Muscle of leg (tissue), 3 donors: ENCODE measurements at regions not wholly inside any gene's neighbourhood (a gene's known extent, or its start where the extent isn't known, plus 50 kb on each side); places are given as distances from the start of the nearest gene placed in this dataset.

Experiments used
- DNase-seq: peaks from one replicate; pipeline ENCODE4 v3.0.0; 2013
- H3K27ac ChIP-seq: one replicate; pipeline ENCODE4 v1.5.1; 2013; ENCODE audit warnings: mild to moderate bottlenecking, low read length, control low read depth
- H3K27me3 ChIP-seq: one replicate; pipeline ENCODE4 v1.6.1; 2013; ENCODE audit warnings: low read length; ENCODE audit not compliant: control insufficient read depth, insufficient read depth
- H3K36me3 ChIP-seq: one replicate; pipeline ENCODE4 v1.6.1; 2013; ENCODE audit warnings: low read length; ENCODE audit not compliant: control insufficient read depth, insufficient read depth
- H3K4me1 ChIP-seq: one replicate; pipeline ENCODE4 v1.6.1; 2013; ENCODE audit warnings: low read length; ENCODE audit not compliant: control insufficient read depth, insufficient read depth
- H3K4me3 ChIP-seq: one replicate; pipeline ENCODE4 v1.5.1; 2013; ENCODE audit warnings: low read length, control low read depth
- H3K9me3 ChIP-seq: replicated peaks from 2 replicates; pipeline ENCODE4 v1.6.1; 2013; ENCODE audit warnings: low read depth, low read length; ENCODE audit not compliant: control insufficient read depth
- WGBS: methylation state at CpG from one replicate; pipeline ENCODE4 v1.1.5; 2013; ENCODE audit warnings: missing lambda C conversion rate; ENCODE audit not compliant: insufficient coverage; 5-methylcytosine and 5-hydroxymethylcytosine counted together

DNA sequence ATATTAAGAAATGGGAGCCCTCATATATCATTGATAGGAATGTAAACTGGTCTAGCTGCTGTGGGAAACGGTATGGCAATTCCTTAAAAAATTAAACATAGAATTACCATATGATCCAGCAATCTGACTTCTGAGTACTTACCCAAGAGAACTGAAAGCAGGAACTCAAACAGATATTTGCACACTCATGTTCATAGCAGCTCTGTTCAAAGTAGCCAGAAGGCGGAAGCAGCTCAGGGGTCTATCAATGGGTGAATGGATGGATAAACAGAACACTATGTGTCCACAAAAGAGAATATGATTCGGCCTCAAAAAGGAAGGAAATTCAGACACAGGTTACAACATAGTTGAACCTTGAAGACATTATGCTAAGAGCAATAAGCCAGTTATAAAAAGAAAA is 135.7 kb upstream of the NDUFV2 start:
- Histone ChIP-seq H3K36me3 (no peaks in the 10 kb centered on the region), H3K27me3 (no peaks in the 10 kb centered on the region), H3K4me3 (no peak overlapping the region), H3K4me1 (peaks cover 7% of the 10 kb centered on the region), H3K9me3 (no peaks in the 10 kb centered on the region), H3K27ac (no peak overlapping the region)
- WGBS: no CpG with 5 or more reads among the region's 3 CpGs
- no peak for DNase-seq

DNA sequence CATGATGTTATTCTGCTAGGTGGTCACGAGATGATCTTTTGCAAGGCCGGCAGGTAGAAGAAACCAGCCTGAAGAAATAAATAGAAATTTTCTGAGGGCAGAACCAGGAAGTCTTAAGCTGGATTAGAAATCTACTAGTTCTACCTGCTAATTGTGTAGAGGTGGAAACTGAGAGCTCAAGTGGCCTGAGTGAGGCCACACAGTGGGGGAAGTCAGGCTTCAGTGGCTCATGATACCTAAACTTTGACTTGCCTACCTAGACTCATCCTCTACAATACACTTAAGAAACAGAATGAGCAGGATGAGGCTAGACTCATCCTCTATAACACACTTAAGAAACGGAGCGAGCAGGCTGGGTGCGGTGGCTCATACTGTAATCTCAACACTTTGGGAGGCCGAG is 134.9 kb upstream of the NDUFV2 start:
- Histone ChIP-seq H3K4me3 (no peak overlapping the region), H3K27ac (no peak overlapping the region), H3K36me3 (no peaks in the 10 kb centered on the region), H3K4me1 (peaks cover 7% of the 10 kb centered on the region), H3K27me3 (no peaks in the 10 kb centered on the region), H3K9me3 (no peaks in the 10 kb centered on the region)
- no peak for DNase-seq
- WGBS: 100% methylated on average over 1 of the region's 6 CpGs

DNA sequence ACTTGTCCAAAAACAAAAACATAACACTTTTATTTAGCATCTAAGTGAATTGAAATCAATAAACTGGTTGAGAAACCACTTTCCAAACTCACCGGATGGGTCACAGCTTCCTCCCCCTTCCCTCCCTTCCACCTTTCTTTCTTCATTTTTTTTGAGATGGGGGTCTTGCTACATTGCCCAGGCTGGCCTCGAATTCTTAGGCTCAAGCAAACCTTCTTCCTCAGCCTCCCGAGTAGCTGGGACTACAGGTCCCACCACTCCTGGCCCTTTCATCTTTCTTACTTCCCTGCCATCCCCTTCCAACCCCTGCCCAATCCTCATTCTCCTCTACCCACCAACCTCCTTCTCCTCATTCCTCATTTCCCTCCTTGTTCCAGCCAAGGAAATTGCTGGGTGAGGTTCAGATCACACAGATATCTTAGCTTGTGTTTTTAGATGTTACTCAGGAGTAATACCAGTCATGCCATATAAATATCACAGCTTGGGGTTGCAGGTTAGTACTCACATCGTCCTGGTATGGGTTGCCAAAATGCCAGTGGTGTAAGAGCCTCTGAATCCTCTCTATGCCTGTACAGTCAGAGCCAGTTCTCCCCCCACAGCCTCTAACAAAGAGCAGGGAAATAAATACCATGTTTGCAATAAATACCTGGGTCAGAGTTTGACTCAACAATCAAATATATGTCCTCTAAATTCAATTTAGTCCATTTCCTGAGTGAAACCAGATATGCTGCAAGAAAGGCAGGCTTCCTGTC is 132.7 kb upstream of the NDUFV2 start:
- WGBS: 48% methylated on average over 2 of the region's 4 CpGs
- no peak for DNase-seq
- Histone ChIP-seq H3K27me3 (no peaks in the 10 kb centered on the region), H3K4me1 (peaks cover 2% of the 10 kb centered on the region), H3K9me3 (no peaks in the 10 kb centered on the region), H3K36me3 (no peaks in the 10 kb centered on the region), H3K27ac (no peak overlapping the region), H3K4me3 (no peak overlapping the region)

DNA sequence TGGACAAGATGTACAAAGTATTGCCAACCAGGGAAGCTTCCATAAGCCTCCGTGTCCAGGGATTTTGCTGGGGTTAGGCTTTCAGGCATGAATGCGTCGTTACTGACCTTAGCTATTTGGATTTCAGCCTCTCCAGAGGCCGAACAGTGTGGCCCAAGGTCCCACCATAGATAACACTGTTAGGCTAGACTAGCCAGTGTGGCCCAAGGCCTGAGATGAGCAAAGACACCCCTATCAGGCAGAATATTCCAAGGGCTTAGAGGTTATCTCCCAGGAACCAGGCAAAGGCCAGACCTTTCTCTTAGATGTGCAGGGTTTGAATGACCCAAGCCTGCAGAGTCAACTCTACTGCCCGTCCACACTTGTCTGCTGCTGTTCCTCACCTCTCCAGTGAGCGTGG is 131.7 kb upstream of the NDUFV2 start:
- Histone ChIP-seq H3K4me1 (peaks cover 2% of the 10 kb centered on the region), H3K9me3 (no peaks in the 10 kb centered on the region), H3K27ac (no peak overlapping the region), H3K27me3 (no peaks in the 10 kb centered on the region), H3K4me3 (no peak overlapping the region), H3K36me3 (no peaks in the 10 kb centered on the region)
- DNase-seq: no peak
- WGBS: 87% methylated on average over 4 of the region's 6 CpGs

DNA sequence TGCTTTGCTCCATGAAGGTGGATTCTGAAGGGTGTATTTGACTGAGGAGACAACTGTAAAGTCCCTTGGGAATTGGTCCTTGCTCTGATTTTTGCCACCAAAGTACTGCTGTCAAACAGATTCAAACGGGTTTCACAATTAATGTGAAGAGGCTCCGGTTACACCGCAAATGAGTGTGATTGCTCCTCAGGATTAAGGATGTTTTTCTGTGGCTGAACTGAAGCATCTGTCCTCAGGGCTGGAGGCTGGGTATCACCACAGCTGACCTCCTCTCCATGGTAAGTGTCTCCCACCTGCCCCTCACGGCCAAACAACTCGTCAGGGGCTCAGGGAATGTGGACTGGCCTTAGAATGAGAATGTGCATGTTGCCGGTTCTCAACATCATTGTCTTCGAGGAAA is 130.4 kb upstream of the NDUFV2 start:
- Histone ChIP-seq H3K9me3 (no peaks in the 10 kb centered on the region), H3K4me1 (peaks cover 2% of the 10 kb centered on the region), H3K27me3 (no peaks in the 10 kb centered on the region), H3K4me3 (no peak overlapping the region), H3K36me3 (no peaks in the 10 kb centered on the region), H3K27ac (no peak overlapping the region)
- DNase-seq: no peak
- 47% methylated on average over 3 of the region's 7 CpGs for WGBS

DNA sequence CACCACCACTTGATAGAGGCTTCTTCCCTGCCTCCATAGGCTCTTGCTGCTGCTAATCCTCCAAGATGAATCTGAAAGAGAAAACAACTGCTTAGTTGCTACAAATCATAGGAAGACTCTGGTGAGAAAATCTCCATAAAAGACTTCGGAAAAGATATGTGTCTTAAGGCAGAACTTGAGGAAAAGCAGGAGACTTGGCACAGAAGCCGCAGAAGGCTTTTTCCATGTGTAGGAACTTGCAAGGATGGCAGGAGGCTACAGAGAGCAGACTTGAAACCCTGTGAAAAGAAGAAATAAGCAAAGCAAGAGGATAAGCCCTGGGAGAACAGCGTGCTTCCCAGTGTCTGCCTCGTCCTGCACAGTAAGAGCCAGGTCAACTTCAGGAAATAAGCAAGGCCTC is 128.2 kb upstream of the NDUFV2 start:
- Histone ChIP-seq H3K27ac (no peak overlapping the region), H3K36me3 (no peaks in the 10 kb centered on the region), H3K4me1 (peaks cover 1% of the 10 kb centered on the region), H3K9me3 (no peaks in the 10 kb centered on the region), H3K4me3 (no peak overlapping the region), H3K27me3 (no peaks in the 10 kb centered on the region)
- WGBS: 92% methylated on average over 4 of the region's 4 CpGs
- DNase-seq: no peak

DNA sequence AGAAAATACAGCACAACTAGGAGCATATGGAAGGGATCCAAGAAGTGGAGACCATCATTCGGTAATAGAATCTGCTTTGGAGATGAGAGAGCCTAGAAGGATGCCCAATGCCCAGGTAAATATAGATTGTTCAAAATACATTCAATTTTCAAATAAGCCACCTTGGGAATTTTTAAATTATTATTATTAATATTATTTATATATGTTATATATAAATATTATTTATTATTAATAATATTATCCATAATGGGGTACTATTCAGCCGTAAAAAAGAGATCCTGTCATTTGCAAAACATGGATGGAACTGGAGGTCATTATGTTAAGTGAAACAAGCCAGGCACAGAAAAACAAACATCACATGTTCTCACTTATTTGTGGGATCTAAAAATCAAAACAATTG is 127.8 kb upstream of the NDUFV2 start:
- DNase-seq: no peak
- no peaks in the 10 kb centered on the region for H3K36me3 ChIP-seq
- H3K9me3 ChIP-seq: no peaks in the 10 kb centered on the region
- H3K4me1 ChIP-seq: no peaks in the 10 kb centered on the region
- no peak overlapping the region for H3K4me3 ChIP-seq
- H3K27me3 ChIP-seq: no peaks in the 10 kb centered on the region
- no CpG with 5 or more reads among the region's 2 CpGs for WGBS
- no peak overlapping the region for H3K27ac ChIP-seq

DNA sequence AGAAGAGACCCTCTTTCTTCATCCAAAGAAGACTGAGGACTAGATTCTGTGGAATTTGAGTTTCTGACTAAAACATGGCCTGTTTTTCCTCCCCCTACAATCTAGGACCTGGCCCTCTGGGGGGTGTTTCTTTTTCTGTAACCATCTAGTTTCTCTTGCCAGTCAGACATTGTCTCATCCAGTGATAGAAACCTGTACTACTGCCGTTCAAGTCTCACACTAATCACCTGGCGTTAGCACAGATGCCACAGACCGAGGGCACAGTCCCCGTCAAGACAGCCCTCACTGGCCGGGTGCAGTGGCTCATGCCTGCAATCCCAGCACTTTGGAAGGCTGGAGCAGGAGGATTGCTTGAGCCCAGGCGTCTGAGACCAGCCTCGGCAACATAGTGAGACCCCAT is 126.9 kb upstream of the NDUFV2 start:
- Histone ChIP-seq H3K27ac (no peak overlapping the region), H3K9me3 (no peaks in the 10 kb centered on the region), H3K36me3 (no peaks in the 10 kb centered on the region), H3K4me3 (no peak overlapping the region), H3K4me1 (no peaks in the 10 kb centered on the region), H3K27me3 (no peaks in the 10 kb centered on the region)
- 68% methylated on average over 4 of the region's 7 CpGs for WGBS
- no peak for DNase-seq

DNA sequence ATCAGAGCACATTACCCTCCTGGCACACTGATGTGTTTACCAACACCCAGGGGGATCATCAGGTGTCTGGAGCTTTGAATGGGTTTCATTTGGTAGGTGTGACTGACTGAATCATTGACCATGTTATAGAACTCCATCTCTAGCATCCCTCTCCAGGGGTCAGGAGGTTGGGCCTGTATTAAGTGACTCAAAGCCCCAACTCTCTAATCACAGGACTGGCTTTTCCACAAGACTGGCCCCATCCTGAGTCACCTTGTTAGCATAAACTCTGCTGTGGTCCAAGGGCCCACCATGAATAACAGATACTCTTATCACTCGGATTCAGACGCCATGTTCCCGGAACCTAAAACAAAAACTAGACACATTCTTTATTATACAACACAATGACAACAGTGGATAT is 125.9 kb upstream of the NDUFV2 start:
- no peaks in the 10 kb centered on the region for H3K4me1 ChIP-seq
- DNase-seq: no peak
- H3K27ac ChIP-seq: no peak overlapping the region
- no peaks in the 10 kb centered on the region for H3K27me3 ChIP-seq
- no peaks in the 10 kb centered on the region for H3K9me3 ChIP-seq
- no peak overlapping the region for H3K4me3 ChIP-seq
- WGBS: no CpG with 5 or more reads among the region's 3 CpGs
- no peaks in the 10 kb centered on the region for H3K36me3 ChIP-seq

DNA sequence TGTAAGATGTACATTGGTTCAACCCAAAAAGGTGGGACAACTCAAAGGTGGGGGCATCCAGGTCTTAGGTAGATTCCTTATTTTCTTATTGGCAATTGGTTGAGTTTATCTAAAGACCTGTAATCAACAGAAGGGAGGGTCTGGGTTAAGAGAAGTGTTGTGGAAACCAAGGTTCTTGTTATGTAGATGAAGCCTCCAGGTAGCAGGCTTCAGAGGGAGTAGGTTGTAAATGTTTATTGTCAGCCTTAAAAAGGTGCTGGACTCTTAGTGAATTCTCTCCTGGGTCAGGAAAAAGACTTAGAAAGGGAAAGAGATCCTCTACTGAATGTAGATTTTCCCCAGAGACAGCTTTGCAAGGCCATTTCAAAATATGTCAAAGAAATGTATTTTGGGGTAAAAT is 125.3 kb upstream of the NDUFV2 start:
- no peaks in the 10 kb centered on the region for H3K27me3 ChIP-seq
- H3K4me3 ChIP-seq: no peak overlapping the region
- no peak for DNase-seq
- no peaks in the 10 kb centered on the region for H3K4me1 ChIP-seq
- H3K9me3 ChIP-seq: no peaks in the 10 kb centered on the region
- no peak overlapping the region for H3K27ac ChIP-seq
- no peaks in the 10 kb centered on the region for H3K36me3 ChIP-seq

DNA sequence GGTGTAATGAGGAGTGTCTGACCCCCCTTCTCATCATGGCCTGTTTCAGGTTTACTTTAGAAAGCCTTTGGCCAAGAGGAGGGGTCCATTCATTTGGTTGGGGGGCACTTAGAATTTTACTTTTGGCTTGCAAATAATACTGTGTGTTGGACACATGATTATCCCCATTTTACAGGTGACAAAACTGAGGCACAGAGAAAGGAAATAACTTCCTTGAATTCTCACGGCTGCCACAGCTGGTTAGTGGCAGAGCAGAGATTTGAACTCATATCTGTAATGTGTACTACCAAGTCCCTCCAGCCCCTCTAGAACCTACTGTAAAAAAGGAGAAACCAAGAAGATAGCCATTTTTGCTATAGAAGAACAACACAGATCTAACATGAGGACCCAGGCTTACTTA is 124.8 kb upstream of the NDUFV2 start:
- Histone ChIP-seq H3K4me3 (no peak overlapping the region), H3K36me3 (no peaks in the 10 kb centered on the region), H3K4me1 (peaks cover 4% of the 10 kb centered on the region), H3K9me3 (no peaks in the 10 kb centered on the region), H3K27ac (no peak overlapping the region), H3K27me3 (no peaks in the 10 kb centered on the region)
- no CpG with 5 or more reads among the region's 1 CpG for WGBS
- no peak for DNase-seq
